ENCODE measurements at regions not wholly inside any gene's neighbourhood (a gene's known extent, or its start where the extent isn't known, plus 50 kb on each side); places are given as distances from the start of the nearest gene placed in this dataset.

DNA sequence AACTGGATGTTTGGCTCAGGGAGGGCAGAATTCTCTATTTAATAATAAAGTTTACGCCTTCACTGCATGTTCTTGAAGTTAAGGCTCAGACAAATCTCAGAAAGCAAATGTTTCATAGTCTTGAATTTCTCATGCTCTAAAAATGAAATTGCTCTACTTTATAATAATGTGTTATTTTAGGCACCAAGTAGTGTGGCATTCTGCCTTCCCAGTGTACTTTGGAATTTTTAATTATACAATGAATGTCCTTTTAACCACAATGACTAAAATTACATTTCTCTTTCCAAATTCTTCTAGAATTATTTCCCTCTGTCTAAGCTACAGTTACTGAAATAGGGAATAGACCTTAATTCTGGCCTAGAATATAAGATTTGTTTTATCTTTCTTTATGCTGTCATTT lies 97.9 kb upstream of the PDE5A start (continued):
- TF ChIP-seq KDM4B (CRISPR knock-in tag; IDR thresholded peaks at IDR 0.05): no peak

DNA sequence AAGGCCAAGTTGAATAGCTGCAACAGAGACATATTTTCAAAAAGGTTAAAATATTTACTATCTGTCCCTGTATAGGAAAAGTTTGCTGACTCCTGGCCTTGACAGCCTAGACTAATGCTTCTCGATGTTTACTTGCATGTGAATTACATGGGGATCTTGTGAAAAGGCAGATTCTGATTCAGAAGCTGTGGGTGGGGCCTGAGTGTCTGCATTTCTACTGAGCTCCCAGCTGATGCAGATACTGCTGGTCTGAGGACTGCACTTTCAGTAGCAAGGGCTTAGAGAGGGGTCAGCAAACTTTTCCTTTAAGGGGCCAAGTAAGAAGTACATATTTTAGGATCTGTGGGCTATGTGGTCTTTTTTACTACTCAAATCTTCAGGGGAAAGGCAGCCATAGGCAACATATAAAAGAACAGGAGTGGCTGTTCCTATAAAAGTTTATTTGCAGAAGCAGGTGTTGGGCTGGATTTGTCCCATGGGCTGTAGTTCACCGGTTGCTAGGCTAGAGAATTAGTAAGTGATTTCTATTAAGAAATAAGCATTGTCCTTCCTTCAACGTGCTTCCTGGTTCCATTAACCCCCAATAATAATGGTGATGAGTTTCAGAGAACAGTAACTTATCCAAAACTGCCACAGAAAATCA lies 97.2 kb upstream of the PDE5A start:
- ChIA-PET POLR2A (no interaction called here), CTCF (ENCODE audit: low intra/inter-chr PET ratio, low total read pairs) (no interaction called here)
- no peak for FAIRE-seq
- TF ChIP-seq, protein P1, sequence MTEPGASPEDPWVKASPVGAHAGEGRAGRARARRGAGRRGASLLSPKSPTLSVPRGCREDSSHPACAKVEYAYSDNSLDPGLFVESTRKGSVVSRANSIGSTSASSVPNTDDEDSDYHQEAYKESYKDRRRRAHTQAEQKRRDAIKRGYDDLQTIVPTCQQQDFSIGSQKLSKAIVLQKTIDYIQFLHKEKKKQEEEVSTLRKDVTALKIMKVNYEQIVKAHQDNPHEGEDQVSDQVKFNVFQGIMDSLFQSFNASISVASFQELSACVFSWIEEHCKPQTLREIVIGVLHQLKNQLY (CRISPR knock-in tag; IDR thresholded peaks at IDR 0.05): no peak
- TF ChIP-seq, protein P2, sequence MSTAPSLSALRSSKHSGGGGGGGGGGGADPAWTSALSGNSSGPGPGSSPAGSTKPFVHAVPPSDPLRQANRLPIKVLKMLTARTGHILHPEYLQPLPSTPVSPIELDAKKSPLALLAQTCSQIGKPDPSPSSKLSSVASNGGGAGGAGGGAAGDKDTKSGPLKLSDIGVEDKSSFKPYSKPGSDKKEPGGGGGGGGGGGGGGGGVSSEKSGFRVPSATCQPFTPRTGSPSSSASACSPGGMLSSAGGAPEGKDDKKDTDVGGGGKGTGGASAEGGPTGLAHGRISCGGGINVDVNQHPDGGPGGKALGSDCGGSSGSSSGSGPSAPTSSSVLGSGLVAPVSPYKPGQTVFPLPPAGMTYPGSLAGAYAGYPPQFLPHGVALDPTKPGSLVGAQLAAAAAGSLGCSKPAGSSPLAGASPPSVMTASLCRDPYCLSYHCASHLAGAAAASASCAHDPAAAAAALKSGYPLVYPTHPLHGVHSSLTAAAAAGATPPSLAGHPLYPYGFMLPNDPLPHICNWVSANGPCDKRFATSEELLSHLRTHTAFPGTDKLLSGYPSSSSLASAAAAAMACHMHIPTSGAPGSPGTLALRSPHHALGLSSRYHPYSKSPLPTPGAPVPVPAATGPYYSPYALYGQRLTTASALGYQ (CRISPR knock-in tag; IDR thresholded peaks at IDR 0.05): no peak
- TF ChIP-seq RXRA (CRISPR knock-in tag; IDR thresholded peaks at IDR 0.05): no peak
- TF ChIP-seq, protein P3, sequence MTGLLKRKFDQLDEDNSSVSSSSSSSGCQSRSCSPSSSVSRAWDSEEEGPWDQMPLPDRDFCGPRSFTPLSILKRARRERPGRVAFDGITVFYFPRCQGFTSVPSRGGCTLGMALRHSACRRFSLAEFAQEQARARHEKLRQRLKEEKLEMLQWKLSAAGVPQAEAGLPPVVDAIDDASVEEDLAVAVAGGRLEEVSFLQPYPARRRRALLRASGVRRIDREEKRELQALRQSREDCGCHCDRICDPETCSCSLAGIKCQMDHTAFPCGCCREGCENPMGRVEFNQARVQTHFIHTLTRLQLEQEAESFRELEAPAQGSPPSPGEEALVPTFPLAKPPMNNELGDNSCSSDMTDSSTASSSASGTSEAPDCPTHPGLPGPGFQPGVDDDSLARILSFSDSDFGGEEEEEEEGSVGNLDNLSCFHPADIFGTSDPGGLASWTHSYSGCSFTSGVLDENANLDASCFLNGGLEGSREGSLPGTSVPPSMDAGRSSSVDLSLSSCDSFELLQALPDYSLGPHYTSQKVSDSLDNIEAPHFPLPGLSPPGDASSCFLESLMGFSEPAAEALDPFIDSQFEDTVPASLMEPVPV (CRISPR knock-in tag; IDR thresholded peaks at IDR 0.05): no peak
- TF ChIP-seq, protein P4, sequence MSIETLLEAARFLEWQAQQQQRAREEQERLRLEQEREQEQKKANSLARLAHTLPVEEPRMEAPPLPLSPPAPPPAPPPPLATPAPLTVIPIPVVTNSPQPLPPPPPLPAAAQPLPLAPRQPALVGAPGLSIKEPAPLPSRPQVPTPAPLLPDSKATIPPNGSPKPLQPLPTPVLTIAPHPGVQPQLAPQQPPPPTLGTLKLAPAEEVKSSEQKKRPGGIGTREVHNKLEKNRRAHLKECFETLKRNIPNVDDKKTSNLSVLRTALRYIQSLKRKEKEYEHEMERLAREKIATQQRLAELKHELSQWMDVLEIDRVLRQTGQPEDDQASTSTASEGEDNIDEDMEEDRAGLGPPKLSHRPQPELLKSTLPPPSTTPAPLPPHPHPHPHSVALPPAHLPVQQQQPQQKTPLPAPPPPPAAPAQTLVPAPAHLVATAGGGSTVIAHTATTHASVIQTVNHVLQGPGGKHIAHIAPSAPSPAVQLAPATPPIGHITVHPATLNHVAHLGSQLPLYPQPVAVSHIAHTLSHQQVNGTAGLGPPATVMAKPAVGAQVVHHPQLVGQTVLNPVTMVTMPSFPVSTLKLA (IDR thresholded peaks at IDR 0.05): no peak
- TF ChIP-seq FOXK1 (CRISPR knock-in tag; IDR thresholded peaks at IDR 0.05; ENCODE audit: borderline replicate concordance, low read depth): no peak
- TF ChIP-seq SRY (CRISPR knock-in tag; IDR thresholded peaks at IDR 0.05): no peak
- no peak for TF ChIP-seq PRMT3 (CRISPR knock-in tag; IDR thresholded peaks at IDR 0.05; ENCODE audit: borderline replicate concordance, low read depth)
- TF ChIP-seq, protein P5, sequence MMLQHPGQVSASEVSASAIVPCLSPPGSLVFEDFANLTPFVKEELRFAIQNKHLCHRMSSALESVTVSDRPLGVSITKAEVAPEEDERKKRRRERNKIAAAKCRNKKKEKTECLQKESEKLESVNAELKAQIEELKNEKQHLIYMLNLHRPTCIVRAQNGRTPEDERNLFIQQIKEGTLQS (CRISPR knock-in tag; IDR thresholded peaks at IDR 0.05): no peak
- no peak for TF ChIP-seq TAF15 (IDR thresholded peaks at IDR 0.05; ENCODE audit: low read depth, low read length, poor library complexity, severe bottlenecking)
- TF ChIP-seq, protein P6, sequence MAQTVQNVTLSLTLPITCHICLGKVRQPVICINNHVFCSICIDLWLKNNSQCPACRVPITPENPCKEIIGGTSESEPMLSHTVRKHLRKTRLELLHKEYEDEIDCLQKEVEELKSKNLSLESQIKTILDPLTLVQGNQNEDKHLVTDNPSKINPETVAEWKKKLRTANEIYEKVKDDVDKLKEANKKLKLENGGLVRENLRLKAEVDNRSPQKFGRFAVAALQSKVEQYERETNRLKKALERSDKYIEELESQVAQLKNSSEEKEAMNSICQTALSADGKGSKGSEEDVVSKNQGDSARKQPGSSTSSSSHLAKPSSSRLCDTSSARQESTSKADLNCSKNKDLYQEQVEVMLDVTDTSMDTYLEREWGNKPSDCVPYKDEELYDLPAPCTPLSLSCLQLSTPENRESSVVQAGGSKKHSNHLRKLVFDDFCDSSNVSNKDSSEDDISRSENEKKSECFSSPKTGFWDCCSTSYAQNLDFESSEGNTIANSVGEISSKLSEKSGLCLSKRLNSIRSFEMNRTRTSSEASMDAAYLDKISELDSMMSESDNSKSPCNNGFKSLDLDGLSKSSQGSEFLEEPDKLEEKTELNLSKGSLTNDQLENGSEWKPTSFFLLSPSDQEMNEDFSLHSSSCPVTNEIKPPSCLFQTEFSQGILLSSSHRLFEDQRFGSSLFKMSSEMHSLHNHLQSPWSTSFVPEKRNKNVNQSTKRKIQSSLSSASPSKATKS (CRISPR knock-in tag; IDR thresholded peaks at IDR 0.05): no peak

More for the DNA sequence above, 97.2 kb upstream of the PDE5A start:
- in situ Hi-C loops (cut with HindIII; ENCODE audit: extremely low pct_ligation_motif_present, low pct_unique_long_range_greater_than_20kb): no loop called here
- no peak overlapping the region for H2AFZ ChIP-seq (ENCODE audit: low read length)
- H3K27me3 ChIP-seq (ENCODE audit: control insufficient read depth in 1 of 2, insufficient read depth in 2 of 2, low read length in 2 of 2): no peaks in the 10 kb centered on the region
- no peaks in the 10 kb centered on the region for H3K79me2 ChIP-seq (ENCODE audit: insufficient read depth, low read length)
- no peak overlapping the region for H3K4me3 ChIP-seq (replicated peaks in 1 of 3; ENCODE audit: insufficient read depth in 1 of 3, low read depth in 2 of 3, low read length in 3 of 3)
- no peak overlapping the region for H3K9ac ChIP-seq (ENCODE audit: insufficient read depth, low read depth, low read length)
- 43% methylated on average over 3 of the region's 3 CpGs for WGBS (ENCODE audit: low lambda C conversion rate)
- no peak overlapping the region for H3K27ac ChIP-seq (ENCODE audit: extremely low read length, insufficient read depth, low read length)
- peaks cover 5% of the 10 kb centered on the region; the same call in 1 of the 2 replicates for H3K9me3 ChIP-seq (ENCODE audit: low read length)
- intact Hi-C loops (cut with micrococcal nuclease; ENCODE audit: unreplicated experiment): no loop called here
- no peaks in the 10 kb centered on the region for H3K36me3 ChIP-seq (replicated peaks in 1 of 2; ENCODE audit: control insufficient read depth in 1 of 2, insufficient read depth in 2 of 2, low read length in 2 of 2)
- no peak for ATAC-seq
- BruUV-seq (replicated peaks): no TSS peak
- H3K4me2 ChIP-seq (ENCODE audit: low read depth, low read length): no peak overlapping the region
- H4K20me1 ChIP-seq (ENCODE audit: insufficient read depth, low read length): no peaks in the 10 kb centered on the region
- H3K4me1 ChIP-seq (ENCODE audit: insufficient read depth, low read length): peaks cover 11% of the 10 kb centered on the region
- DNase-seq (ENCODE audit: low spot score): no peak
